GM21367 (cell line): ENCODE measurements at regions not wholly inside any gene's neighbourhood (a gene's known extent, or its start where the extent isn't known, plus 50 kb on each side); places are given as distances from the start of the nearest gene placed in this dataset.

Source experiments
- ATAC-seq: cut with Tn5 transposase; IDR thresholded peaks from one replicate; pipeline ENCODE4 v1.9.1; 2021; ENCODE audit not compliant: unreplicated experiment

DNA sequence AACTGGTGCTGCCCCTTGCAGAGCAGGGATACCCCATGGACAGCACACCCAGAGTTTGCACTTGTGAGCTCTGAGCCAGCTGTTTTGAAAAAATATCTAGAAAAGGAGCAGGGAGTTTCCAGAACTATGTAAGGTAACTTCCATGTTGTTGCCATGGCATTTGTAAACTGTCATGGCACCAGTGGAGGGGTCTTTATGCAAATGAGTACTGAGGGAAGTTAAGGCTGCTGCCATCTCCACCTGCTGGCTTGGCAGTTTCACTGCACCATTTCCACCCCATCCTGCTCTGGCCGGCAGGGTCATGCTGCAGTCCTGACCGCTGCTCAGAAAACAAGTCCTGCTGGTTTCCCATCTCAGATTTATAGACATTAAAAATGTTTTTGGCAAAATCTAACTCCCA, 52.3 kb upstream of the SNTG2 start:
- ATAC-seq = peak; percentile 68

DNA sequence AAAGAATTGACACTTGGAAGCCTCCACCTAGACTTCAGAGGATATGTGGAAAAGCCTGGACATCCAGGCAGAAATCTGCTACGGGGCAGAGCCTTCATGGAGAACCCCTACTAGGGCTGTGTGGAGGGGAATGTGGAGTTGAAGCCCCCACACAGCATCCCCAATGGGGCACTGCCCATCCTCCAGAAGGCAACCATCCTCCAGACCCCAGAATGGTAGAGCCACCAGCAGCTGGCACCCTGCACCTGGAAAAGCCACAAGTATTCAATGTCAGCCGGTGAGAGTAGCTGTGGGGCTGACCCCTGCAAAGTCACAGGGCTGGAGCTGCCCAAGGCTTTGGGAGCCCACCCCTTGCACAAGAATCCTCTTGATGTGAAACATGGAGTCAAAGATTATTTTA, 53.6 kb upstream of the SNTG2 start:
- no peak for ATAC-seq

- ATAC-seq = no peak
Measured at GRCh38 chr2:893311-893710, 57.3 kb upstream of the SNTG2 start.

GRCh38 chr2:892892-893291, 57.8 kb upstream of the SNTG2 start:
- ATAC-seq = no peak

GRCh38 chr2:892401-892800, 58.2 kb upstream of the SNTG2 start:
- no peak for ATAC-seq

DNA sequence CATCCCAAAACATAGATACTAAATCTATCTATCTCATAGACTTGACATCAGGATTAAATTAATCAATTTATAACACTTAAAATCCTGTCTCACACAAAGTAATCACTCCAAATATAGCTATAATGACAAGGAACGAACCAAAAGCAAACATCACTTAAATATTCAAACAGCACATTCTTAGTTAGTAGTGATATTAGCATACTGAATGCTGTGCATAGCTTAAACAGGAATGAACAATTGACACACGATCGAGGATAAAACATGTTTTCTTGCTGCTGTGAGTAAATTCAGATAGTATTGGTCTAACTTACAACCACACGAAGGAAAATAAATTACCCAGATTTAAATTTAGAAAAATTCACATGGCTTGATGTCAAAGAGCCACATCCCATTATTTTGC, 58.9 kb upstream of the SNTG2 start:
- ATAC-seq = no peak

- no peak for ATAC-seq
Measured at GRCh38 chr2:890791-891190, 59.9 kb upstream of the SNTG2 start.

GRCh38 chr2:890214-890613, 60.4 kb upstream of the SNTG2 start:
- no peak for ATAC-seq

DNA sequence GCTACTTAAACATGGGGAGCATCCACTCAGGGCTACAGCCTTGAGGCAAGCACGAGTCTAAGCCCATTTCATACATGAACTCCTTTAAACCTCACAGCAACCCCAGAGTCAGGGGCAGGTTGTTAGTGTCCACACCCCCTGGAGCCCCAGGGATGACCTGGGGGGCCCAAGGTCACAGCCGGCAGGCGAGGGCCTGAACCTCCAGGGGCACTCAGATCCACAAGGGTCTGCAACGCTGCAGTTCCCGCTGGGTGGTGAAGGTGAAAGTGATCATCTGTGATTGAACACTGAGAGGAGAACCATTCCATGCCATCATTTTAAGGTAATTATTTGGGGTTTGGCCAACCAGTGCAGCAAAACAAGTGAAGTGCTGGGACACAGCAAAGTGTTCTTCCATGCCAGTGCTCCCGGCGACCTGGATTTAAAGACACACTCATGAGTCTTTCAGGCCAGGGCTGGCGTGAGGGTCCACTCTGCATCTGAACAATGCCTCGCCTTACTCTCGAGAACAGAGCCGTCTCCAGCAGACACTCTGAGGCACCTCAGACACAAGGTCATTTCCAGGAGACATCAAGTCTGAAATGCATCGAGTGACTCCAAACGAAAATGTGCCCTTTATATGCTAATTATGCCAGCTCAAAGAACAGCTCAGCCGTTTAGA, 61.6 kb upstream of the SNTG2 start:
- no peak for ATAC-seq

- ATAC-seq = no peak
Measured at GRCh38 chr2:888211-888801, 62.3 kb upstream of the SNTG2 start.

DNA sequence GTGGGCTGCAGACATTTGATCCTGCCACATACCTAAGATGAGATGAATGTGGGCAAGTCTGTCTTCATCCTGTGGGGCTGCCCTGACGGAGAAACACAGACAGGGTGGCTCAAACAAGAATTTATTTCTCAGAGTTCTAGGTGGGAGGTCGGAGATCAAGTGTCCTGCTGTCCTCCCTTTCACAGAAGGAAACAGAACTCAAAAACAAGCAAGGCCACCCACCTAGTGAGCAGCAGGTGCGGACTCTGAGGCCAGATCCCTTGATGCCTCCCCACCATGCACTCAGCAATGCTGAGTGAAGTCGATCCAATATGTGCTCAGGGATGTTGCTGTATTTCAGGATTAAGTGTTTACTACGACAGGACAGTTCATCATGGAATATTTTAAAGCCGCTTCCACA, 63.0 kb upstream of the SNTG2 start:
- no peak for ATAC-seq

DNA sequence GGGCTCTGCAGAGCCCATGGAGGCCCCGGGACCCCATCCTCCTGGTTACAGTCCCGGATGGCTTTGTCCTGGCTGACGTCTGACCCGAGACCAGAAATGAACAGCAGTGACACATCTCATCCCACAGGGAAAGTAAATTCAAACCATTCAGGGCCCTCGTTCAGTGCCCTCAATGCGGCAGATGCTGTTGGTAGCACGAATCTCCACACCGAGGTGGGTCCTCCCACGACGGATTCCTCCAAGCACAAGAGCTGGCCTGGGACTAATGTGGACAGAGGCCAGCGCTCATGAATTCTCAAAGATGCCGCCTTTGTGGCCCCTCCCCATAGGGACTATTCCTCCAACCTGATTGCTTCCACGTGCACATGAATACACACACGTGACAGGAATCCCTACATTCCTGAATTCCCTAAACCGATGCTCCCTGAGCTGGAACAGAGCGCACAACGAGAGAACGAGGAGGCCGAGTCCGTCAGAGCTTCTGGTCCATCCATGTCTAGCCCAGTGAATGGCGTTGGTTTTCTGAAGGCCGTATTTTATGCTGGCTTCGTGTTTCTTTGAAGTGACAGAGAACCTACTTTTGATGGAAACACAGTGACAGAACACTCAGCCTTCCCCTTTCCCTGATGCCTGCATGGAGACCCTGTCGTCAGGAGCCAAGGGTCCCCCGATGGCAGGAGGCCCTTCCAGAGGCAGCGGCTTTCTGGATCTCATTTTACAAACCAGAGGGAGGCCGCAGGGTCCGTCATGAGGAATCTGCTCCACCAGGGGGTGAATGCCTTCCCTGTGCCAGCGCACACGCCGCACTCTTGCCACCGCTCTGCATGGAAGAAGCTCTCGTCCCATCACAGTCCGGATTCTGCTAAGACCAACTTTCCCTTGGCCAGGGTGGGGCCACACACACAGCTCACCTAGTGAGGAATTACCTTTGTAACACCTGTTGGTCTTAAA, 64.3 kb upstream of the SNTG2 start:
- no peak for ATAC-seq

DNA sequence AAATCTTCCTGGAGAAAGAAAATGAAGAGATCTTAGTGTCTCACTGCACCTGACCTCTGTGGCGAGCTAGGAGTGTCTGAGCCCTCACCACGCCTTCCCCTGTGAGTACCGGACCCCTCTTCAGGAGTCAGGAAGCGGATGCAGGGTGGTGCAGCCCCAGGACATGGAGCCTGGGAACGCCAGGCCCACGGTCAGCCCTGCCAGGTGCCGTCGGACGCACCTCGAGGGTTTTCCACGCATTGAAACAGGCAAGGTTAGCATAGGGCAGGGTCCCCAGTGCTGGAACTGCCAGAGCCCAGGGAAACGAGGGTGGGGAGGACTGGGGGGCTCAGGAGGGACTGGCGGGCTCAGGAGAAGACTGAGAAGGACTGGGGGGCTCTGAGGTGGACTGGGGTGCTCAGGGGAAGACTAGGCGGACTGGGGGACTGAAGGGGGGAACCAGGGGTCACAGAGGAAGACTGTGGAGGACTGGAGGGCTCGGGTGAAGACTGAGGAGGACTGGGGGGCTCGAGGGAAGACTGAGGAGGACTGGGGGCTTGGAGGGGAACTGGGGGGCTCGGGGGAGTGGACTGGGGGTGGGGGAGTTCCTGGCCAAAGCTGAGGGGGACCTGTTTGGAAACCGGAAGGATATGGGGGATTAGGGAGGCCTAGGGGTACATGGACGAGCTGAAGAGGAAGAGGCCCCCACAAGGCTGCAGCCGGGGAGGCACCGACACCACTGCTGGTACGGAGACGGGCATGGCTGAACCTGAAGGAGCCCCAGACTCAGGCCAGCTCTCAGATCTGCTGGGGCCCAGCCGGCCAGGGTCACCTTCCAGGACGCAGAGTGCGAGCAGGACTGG, 65.2 kb upstream of the SNTG2 start:
- ATAC-seq = no peak

GRCh38 chr2:883803-884748, 66.6 kb upstream of the SNTG2 start:
- ATAC-seq = no peak

GRCh38 chr2:883260-883802, 67.3 kb upstream of the SNTG2 start:
- ATAC-seq = no peak

- peak; percentile 52 for ATAC-seq
Measured at GRCh38 chr2:881204-881918, 69.3 kb upstream of the SNTG2 start.

DNA sequence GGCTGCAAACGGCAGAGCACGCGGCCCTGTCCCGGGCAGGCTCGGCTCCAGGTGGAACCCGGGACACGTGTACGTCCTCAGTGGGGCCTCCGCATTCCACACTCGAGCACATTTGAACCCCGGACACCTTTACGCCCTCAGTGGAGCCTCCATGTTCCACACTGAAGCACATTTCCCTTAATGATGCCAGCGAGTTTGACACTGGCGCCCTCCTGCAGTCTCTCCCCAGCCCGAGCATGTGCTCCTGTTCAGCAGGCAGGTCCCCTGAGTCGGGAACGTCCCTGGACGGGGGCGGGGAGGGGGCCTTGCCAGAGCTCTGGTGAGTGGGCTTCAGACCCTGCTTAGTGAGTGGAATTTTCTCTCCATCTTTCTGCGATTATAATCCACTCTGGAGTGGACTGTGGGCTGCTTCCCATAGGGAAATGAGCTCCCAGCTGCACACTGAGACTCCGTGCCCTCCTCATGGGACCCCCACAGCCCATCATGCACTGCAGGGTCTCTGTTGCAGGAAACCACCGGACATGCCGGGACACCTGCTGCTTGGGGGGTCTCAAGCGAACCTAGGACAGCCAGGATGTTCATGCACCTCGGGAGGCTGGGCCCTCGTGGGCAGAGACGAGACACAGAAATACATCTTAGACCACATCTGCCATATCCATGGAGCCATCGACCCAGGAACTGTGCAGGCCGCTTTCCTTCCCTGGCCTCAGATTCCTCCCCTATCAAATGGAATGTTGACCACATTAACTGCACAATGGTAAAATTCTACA, 70.3 kb upstream of the SNTG2 start:
- ATAC-seq = no peak

GRCh38 chr2:879540-879939, 71.1 kb upstream of the SNTG2 start:
- no peak for ATAC-seq
